PC-3 (cell line): ENCODE measurements at regions not wholly inside any gene's neighbourhood (a gene's known extent, or its start where the extent isn't known, plus 50 kb on each side); places are given as distances from the start of the nearest gene placed in this dataset.
"Not testable (repeated sequence)": the region's sequence is repeated elsewhere in the genome, so short reads cannot be mapped to it uniquely, and the experiment has no call there.

Source experiments
- ATAC-seq: fragments of 200-7000 bp; cut with Tn5 transposase; 2 replicates; pipeline ENCODE4 v1.9.1; 2020; ENCODE audit warnings: mild to moderate bottlenecking, moderate library complexity
- BruUV-seq: library from RNA; stranded (reverse); fragments of 400-500 nt; replicated peaks from 2 replicates; lab custom pipeline; 2021; lab: Mats Ljungman, UMichigan
- CTCF ChIA-PET: fragments of 300-600 bp; sonication (Branson Sonifier 250); formaldehyde crosslinking; loops from one replicate; lab custom pipeline; 2022; ENCODE audit warnings: antibody characterized with exemption; lab: Charles Lee
- POLR2A ChIA-PET: fragments of 300-600 bp; sonication (Branson Sonifier 250); formaldehyde crosslinking; loops from one replicate; lab custom pipeline; 2022; ENCODE audit warnings: antibody characterized with exemption; ENCODE audit not compliant: unreplicated experiment; lab: Charles Lee
- DNase-seq: peaks from one replicate; pipeline ENCODE4 v3.0.0-alpha.2; 2015
- H2AFZ ChIP-seq: fragments of 300-600 bp; sonication (generic); 2 replicates; pipeline ENCODE4 v1.6.0; 2016; ENCODE audit warnings: antibody characterized with exemption, low read length
- H3F3A ChIP-seq: fragments of 300-600 bp; sonication (generic); one replicate; pipeline ENCODE4 v1.6.0; 2017; ENCODE audit warnings: antibody characterized with exemption, low read length, control low read depth, mild to moderate bottlenecking; ENCODE audit not compliant: unreplicated experiment
- H3K27ac ChIP-seq: fragments of 300-600 bp; sonication (generic); 2 replicates; pipeline ENCODE4 v1.5.1; 2016; ENCODE audit warnings: mild to moderate bottlenecking, low read length
- H3K27me3 ChIP-seq: fragments of 300-600 bp; sonication (generic); 2 replicates; pipeline ENCODE4 v1.6.1; 2016; ENCODE audit warnings: low read length, mixed read lengths
- H3K36me3 ChIP-seq: fragments of 300-600 bp; sonication (generic); 2 replicates; pipeline ENCODE4 v1.6.1; 2016; ENCODE audit warnings: low read depth, mixed run types, low read length, mixed read lengths
- H3K4me1 ChIP-seq: fragments of 300-600 bp; sonication (generic); 2 replicates; pipeline ENCODE4 v1.5.1; 2016; ENCODE audit warnings: low read length; ENCODE audit not compliant: insufficient read depth
- H3K4me2 ChIP-seq: fragments of 300-600 bp; sonication (generic); 2 replicates; pipeline ENCODE4 v1.6.0; 2016; ENCODE audit warnings: low read length
- H3K4me3 ChIP-seq: fragments of 300-600 bp; sonication (generic); 2 replicates; pipeline ENCODE4 v1.5.1; 2016; ENCODE audit warnings: mild to moderate bottlenecking, low read length, mixed read lengths
- H3K79me2 ChIP-seq: fragments of 300-600 bp; sonication (generic); 2 replicates; pipeline ENCODE4 v1.6.1; 2017; ENCODE audit warnings: low read length, mixed read lengths
- H3K9ac ChIP-seq: fragments of 300-600 bp; sonication (generic); 2 replicates; pipeline ENCODE4 v1.6.0; 2016; ENCODE audit warnings: mild to moderate bottlenecking, low read length
- H3K9me2 ChIP-seq: fragments of 300-600 bp; sonication (generic); replicated peaks from 2 replicates; pipeline ENCODE4 v1.6.1; 2016; ENCODE audit warnings: mixed run types, low read length, mixed read lengths
- H3K9me3 ChIP-seq: fragments of 300-600 bp; sonication (generic); 2 replicates; pipeline ENCODE4 v1.6.1; 2016; ENCODE audit warnings: low read length, mixed read lengths
- H4K20me1 ChIP-seq: fragments of 300-600 bp; sonication (generic); 2 replicates; pipeline ENCODE4 v1.6.1; 2016; ENCODE audit warnings: low read length, mixed read lengths
- EZH2 ChIP-seq: fragments of 300-600 bp; sonication (generic); IDR thresholded peaks from one replicate; pipeline ENCODE4 v1.6.1; 2017; ENCODE audit warnings: antibody characterized with exemption, mild to moderate bottlenecking, low read length; ENCODE audit not compliant: unreplicated experiment
- EZH2phosphoT487 ChIP-seq: fragments of 300-600 bp; sonication (generic); IDR thresholded peaks from 2 replicates; pipeline ENCODE4 v1.6.1; 2018; ENCODE audit warnings: mild to moderate bottlenecking, antibody characterized with exemption, low read length, borderline replicate concordance
- intact Hi-C: fragments of 100-400 bp; cut with micrococcal nuclease; formaldehyde crosslinking; loops from 2 replicates; pipeline ENCODE4 v1.9.0; 2023
- TF ChIP-seq, protein P1 (sequence below): fragments of 300-600 bp; sonication (generic); conservative IDR thresholded peaks from 2 replicates; pipeline ENCODE4 v1.5.1; 2017; ENCODE audit warnings: antibody characterized with exemption, low read depth, mild to moderate bottlenecking, low read length

DNA sequence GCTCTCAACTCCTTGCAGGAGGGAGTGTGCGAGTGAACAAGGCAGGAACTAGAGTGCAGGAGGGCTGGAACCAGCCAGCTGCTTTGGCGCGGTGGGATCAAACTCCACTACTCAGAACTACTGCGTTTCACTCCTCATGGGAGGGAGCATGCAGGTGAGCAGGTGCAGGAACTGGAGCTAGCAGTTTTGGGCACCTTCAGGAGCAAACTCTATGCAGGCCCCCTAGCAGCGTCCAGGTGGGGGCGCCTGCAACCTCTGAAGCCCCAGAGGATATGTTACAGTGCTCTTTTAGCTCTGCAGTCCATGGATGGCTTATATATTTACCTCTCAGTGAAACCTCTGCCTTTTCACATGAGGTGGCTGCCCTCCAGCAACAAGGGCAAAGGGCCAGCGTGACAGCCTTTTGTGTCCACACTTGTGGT lies 1303.4 kb downstream of the PCDH9 start:
- DNase-seq (peak; percentile 85), ATAC-seq (peak; percentile 82)
- peak overlapping the region; percentile 51 for H3K4me3 ChIP-seq
- BruUV-seq = no TSS peak
- no peaks in the 10 kb centered on the region for H3K9me2 ChIP-seq
- H3K36me3 ChIP-seq = no peaks in the 10 kb centered on the region
- H3K4me2 ChIP-seq = peak overlapping the region; percentile 81
- no peaks in the 10 kb centered on the region for H3K27me3 ChIP-seq
- no peak overlapping the region for H3K9ac ChIP-seq
- CTCF ChIA-PET = interaction anchor here (0.6 to 1.4 kb wide), 2 partner anchors 33 to 269 kb away, joined by 4 to 6 read pairs; no protein-coding TSS in a partner anchor
- no peak for TF ChIP-seq EZH2phosphoT487
- TF ChIP-seq, protein P1, sequence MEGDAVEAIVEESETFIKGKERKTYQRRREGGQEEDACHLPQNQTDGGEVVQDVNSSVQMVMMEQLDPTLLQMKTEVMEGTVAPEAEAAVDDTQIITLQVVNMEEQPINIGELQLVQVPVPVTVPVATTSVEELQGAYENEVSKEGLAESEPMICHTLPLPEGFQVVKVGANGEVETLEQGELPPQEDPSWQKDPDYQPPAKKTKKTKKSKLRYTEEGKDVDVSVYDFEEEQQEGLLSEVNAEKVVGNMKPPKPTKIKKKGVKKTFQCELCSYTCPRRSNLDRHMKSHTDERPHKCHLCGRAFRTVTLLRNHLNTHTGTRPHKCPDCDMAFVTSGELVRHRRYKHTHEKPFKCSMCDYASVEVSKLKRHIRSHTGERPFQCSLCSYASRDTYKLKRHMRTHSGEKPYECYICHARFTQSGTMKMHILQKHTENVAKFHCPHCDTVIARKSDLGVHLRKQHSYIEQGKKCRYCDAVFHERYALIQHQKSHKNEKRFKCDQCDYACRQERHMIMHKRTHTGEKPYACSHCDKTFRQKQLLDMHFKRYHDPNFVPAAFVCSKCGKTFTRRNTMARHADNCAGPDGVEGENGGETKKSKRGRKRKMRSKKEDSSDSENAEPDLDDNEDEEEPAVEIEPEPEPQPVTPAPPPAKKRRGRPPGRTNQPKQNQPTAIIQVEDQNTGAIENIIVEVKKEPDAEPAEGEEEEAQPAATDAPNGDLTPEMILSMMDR = peak; percentile 69
- intact Hi-C loops = loop anchor here (2.0 to 5.0 kb wide), 5 partner anchors 269 to 1306 kb away; partner anchors contain the start of gene PCDH9
- H2AFZ ChIP-seq = peak overlapping the region; percentile 70
- H3K27ac ChIP-seq = peak overlapping the region; percentile 42
- H3K79me2 ChIP-seq = no peaks in the 10 kb centered on the region
- POLR2A ChIA-PET = no interaction called here
- no peaks in the 10 kb centered on the region for H4K20me1 ChIP-seq
- no peaks in the 10 kb centered on the region for H3K9me3 ChIP-seq
- H3K4me1 ChIP-seq = peaks cover 39% of the 10 kb centered on the region
- H3F3A ChIP-seq = peaks cover 5% of the 10 kb centered on the region

DNA sequence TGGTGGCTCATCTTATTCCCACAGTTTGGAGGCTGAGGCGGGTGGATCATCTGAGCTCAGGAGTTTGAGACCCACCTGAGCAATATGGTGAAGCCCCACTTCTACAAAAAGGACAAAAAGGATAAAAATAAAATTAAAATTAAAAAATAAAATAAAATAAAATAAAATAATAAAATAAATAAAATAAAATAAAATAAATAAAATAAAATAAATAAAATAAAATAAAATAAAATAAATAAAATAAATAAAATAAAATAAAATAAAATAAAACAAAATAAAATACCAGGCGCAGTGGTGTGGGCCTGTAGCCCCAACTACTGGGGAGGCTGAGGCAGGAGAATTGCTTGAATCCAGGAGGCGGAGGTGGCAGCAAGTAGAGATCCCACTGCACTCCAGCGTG lies 1307.3 kb downstream of the PCDH9 start:
- H3K27me3 ChIP-seq = not testable (repeated sequence)
- intact Hi-C loops = loop anchor here (1.0 kb wide), 1 partner anchor 10 kb away; no protein-coding TSS in a partner anchor

DNA sequence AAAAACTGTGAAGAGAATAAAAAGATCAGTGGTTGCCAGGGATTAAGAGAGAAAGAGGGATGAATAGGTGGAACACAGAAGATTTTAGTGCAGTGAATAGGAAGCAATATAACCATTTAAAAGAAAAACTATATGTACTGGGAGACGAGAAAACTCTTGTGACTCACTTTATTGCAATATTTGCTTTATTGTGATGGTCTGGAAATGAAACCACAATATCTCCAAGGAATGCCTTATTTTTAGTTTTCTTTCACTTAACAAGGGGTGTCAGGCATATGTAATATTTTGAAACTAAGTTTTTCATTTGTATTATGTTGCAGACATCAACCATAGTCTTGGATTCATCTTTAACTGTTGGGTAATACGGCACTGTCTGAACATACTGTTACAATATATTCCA lies 1308.2 kb downstream of the PCDH9 start:
- Histone ChIP-seq H3K27me3 (no peaks in the 10 kb centered on the region), H3K36me3 (no peaks in the 10 kb centered on the region), H3K27ac (peak overlapping the region; percentile 42), H3K9ac (no peak overlapping the region), H2AFZ (no peak overlapping the region), H3K9me3 (no peaks in the 10 kb centered on the region), H3K79me2 (no peaks in the 10 kb centered on the region), H3F3A (peaks cover 5% of the 10 kb centered on the region), H3K9me2 (no peaks in the 10 kb centered on the region), H3K4me2 (peak overlapping the region; percentile 63), H3K4me1 (peaks cover 36% of the 10 kb centered on the region), H3K4me3 (no peak overlapping the region; the same call in 1 of the 2 replicates), H4K20me1 (no peaks in the 10 kb centered on the region)
- ChIA-PET POLR2A (no interaction called here), CTCF (no interaction called here)
- intact Hi-C loops = loop anchor here (1.0 kb wide), 1 partner anchor 9 kb away; no protein-coding TSS in a partner anchor
- BruUV-seq = no TSS peak
- no peak for TF ChIP-seq EZH2
- TF ChIP-seq, protein P1 = no peak
- no peak for TF ChIP-seq EZH2phosphoT487
- ATAC-seq (peak; percentile 55), DNase-seq (peak; percentile 65)

More for the DNA sequence above, 1307.3 kb downstream of the PCDH9 start:
- BruUV-seq, H3K9me3 ChIP-seq, POLR2A ChIA-PET, H2AFZ ChIP-seq, H3K79me2 ChIP-seq, H4K20me1 ChIP-seq, H3K9ac ChIP-seq, H3K4me2 ChIP-seq, CTCF ChIA-PET, H3K36me3 ChIP-seq, H3K9me2 ChIP-seq, DNase-seq, H3F3A ChIP-seq, H3K27ac ChIP-seq, ATAC-seq, H3K4me3 ChIP-seq: not testable (repeated sequence)
- H3K4me1 ChIP-seq = peaks cover 45% of the 10 kb centered on the region
